DND-41 (cell line): ENCODE measurements at regions not wholly inside any gene's neighbourhood (a gene's known extent, or its start where the extent isn't known, plus 50 kb on each side); places are given as distances from the start of the nearest gene placed in this dataset.

Experiments
- CTCF ChIP-seq: IDR thresholded peaks from 2 replicates; pipeline ENCODE4 v1.5.1; 2012; ENCODE audit warnings: borderline replicate concordance, low read length, moderate library complexity, mild to moderate bottlenecking; ENCODE audit not compliant: poor library complexity, severe bottlenecking; ENCODE audit errors: extremely low read depth
- EZH2 ChIP-seq: IDR thresholded peaks from 3 replicates; pipeline ENCODE4 v1.6.1; 2012; ENCODE audit warnings: borderline replicate concordance, low read depth, mild to moderate bottlenecking, moderate library complexity, low read length, inconsistent platforms; ENCODE audit not compliant: severe bottlenecking

- TF ChIP-seq CTCF (no peak), EZH2 (no peak)
These were observed 138.5 kb downstream of the DHX35 start for GRCh38 chr20:39100691-39101090.
